SHP77 (cell line): ENCODE measurements at regions not wholly inside any gene's neighbourhood (a gene's known extent, or its start where the extent isn't known, plus 50 kb on each side); places are given as distances from the start of the nearest gene placed in this dataset.
"Not testable (repeated sequence)": the region's sequence is repeated elsewhere in the genome, so short reads cannot be mapped to it uniquely, and the experiment has no call there.

Experiments
- DNase-seq, 2 experiments: peaks; one replicate each; lab custom pipeline; 2025; lab: John Stamatoyannopoulos, UW

GRCh38 chr20:55530763-55531162 lies 474.6 kb downstream of the CBLN4 start:
- DNase-seq, result no peak

GRCh38 chr20:55528482-55528881 lies 476.8 kb downstream of the CBLN4 start:
- DNase-seq, result no peak

- DNase-seq, result no peak
Observed at GRCh38 chr20:55522296-55522815, 483.0 kb downstream of the CBLN4 start.

GRCh38 chr20:55517584-55517983 lies 487.7 kb downstream of the CBLN4 start:
- not testable (repeated sequence) for DNase-seq

GRCh38 chr20:55515832-55516231 lies 489.5 kb downstream of the CBLN4 start:
- DNase-seq, result no peak

GRCh38 chr20:55514531-55514930 lies 490.8 kb downstream of the CBLN4 start:
- no peak for DNase-seq

GRCh38 chr20:55513954-55514353 lies 491.4 kb downstream of the CBLN4 start:
- no peak for DNase-seq

- DNase-seq, result no peak
Observed at GRCh38 chr20:55500130-55500529, 505.2 kb downstream of the CBLN4 start.

- no peak for DNase-seq
Observed at GRCh38 chr20:55488593-55488992, 516.7 kb downstream of the CBLN4 start.

GRCh38 chr20:55478724-55479450 lies 526.4 kb downstream of the CBLN4 start:
- DNase-seq, result no peak

- DNase-seq, result no peak
Observed at GRCh38 chr20:55472704-55473103, 532.6 kb downstream of the CBLN4 start.

GRCh38 chr20:55471052-55472006 lies 534.0 kb downstream of the CBLN4 start:
- no peak for DNase-seq

- no peak for DNase-seq
Observed at GRCh38 chr20:55469074-55469473, 536.2 kb downstream of the CBLN4 start.

- DNase-seq, result no peak
Observed at GRCh38 chr20:55461519-55461918, 543.8 kb downstream of the CBLN4 start.

GRCh38 chr20:55456316-55456940 lies 548.9 kb downstream of the CBLN4 start:
- no peak for DNase-seq

GRCh38 chr20:55449091-55449490 lies 556.2 kb downstream of the CBLN4 start:
- DNase-seq, result no peak

GRCh38 chr20:55446301-55446700 lies 559.0 kb downstream of the CBLN4 start:
- DNase-seq, result no peak

- DNase-seq, result no peak
Observed at GRCh38 chr20:55439070-55439469, 566.2 kb downstream of the CBLN4 start.

GRCh38 chr20:55437798-55438415 lies 567.4 kb downstream of the CBLN4 start:
- no peak for DNase-seq

GRCh38 chr20:55424968-55425367 lies 580.4 kb downstream of the CBLN4 start:
- DNase-seq, result no peak

GRCh38 chr20:55424476-55424875 lies 580.8 kb downstream of the CBLN4 start:
- no peak for DNase-seq

- no peak for DNase-seq
Observed at GRCh38 chr20:55417836-55418235, 587.5 kb downstream of the CBLN4 start.
